Hepatocyte (in vitro differentiated cells): ENCODE measurements at regions not wholly inside any gene's neighbourhood (a gene's known extent, or its start where the extent isn't known, plus 50 kb on each side); places are given as distances from the start of the nearest gene placed in this dataset.

Experiments
- DNase-seq: peaks from one replicate; pipeline ENCODE4 v3.0.0-alpha.2; 2016; ENCODE audit warnings: low spot score
- H2AFZ ChIP-seq: fragments of 200-600 bp; sonication (generic); 2 replicates; pipeline ENCODE4 v1.6.0; 2016; ENCODE audit warnings: antibody characterized with exemption, mild to moderate bottlenecking
- H3K27ac ChIP-seq: fragments of 200-600 bp; sonication (generic); 2 replicates; pipeline ENCODE4 v1.5.1; 2016; ENCODE audit warnings: mild to moderate bottlenecking
- H3K27me3 ChIP-seq: fragments of 200-600 bp; sonication (generic); 2 replicates; pipeline ENCODE4 v1.6.1; 2016
- H3K36me3 ChIP-seq: fragments of 200-600 bp; sonication (generic); replicated peaks from 2 replicates; pipeline ENCODE4 v1.5.1; 2016; ENCODE audit warnings: low read depth; ENCODE audit not compliant: insufficient read depth
- H3K4me1 ChIP-seq: fragments of 200-600 bp; sonication (generic); 2 replicates; pipeline ENCODE4 v1.5.1; 2016; ENCODE audit warnings: mild to moderate bottlenecking, moderate library complexity; ENCODE audit not compliant: insufficient read depth
- H3K4me2 ChIP-seq: fragments of 200-600 bp; sonication (generic); 2 replicates; pipeline ENCODE4 v1.6.0; 2016
- H3K4me3 ChIP-seq: fragments of 200-600 bp; sonication (generic); 2 replicates; pipeline ENCODE4 v1.5.1; 2016; ENCODE audit warnings: mild to moderate bottlenecking
- H3K79me2 ChIP-seq: fragments of 200-600 bp; sonication (generic); 2 replicates; pipeline ENCODE4 v1.6.0; 2017; ENCODE audit warnings: mild to moderate bottlenecking
- H3K9me2 ChIP-seq: fragments of 200-600 bp; sonication (generic); replicated peaks from 2 replicates; pipeline ENCODE4 v1.6.0; 2017; ENCODE audit warnings: mild to moderate bottlenecking; ENCODE audit not compliant: insufficient read depth
- H3K9me3 ChIP-seq: fragments of 200-600 bp; sonication (generic); 2 replicates; pipeline ENCODE4 v1.5.1; 2016; ENCODE audit warnings: low read depth, mild to moderate bottlenecking
- H4K20me1 ChIP-seq: fragments of 200-600 bp; sonication (generic); 2 replicates; pipeline ENCODE4 v1.6.0; 2016; ENCODE audit warnings: mild to moderate bottlenecking; ENCODE audit not compliant: insufficient read depth, poor library complexity, severe bottlenecking
- EZH2 ChIP-seq: fragments of 200-600 bp; sonication (generic); IDR thresholded peaks from 2 replicates; pipeline ENCODE4 v1.6.1; 2016; ENCODE audit warnings: antibody characterized with exemption, mild to moderate bottlenecking, borderline replicate concordance
- EZH2phosphoT487 ChIP-seq: fragments of 200-600 bp; sonication (generic); IDR thresholded peaks from one replicate; pipeline ENCODE4 v1.6.1; 2018; ENCODE audit warnings: antibody characterized with exemption, mild to moderate bottlenecking, low read depth, moderate library complexity; ENCODE audit not compliant: unreplicated experiment, severe bottlenecking
- WGBS: methylation state at CpG from one replicate; pipeline ENCODE4 v1.1.6; 2016; ENCODE audit warnings: low lambda C conversion rate; ENCODE audit errors: missing lambda C conversion rate; 5-methylcytosine and 5-hydroxymethylcytosine counted together
- TF ChIP-seq, protein P1 (sequence below): fragments of 200-600 bp; sonication (generic); IDR thresholded peaks from 2 replicates; pipeline ENCODE4 v1.5.1; 2016; ENCODE audit warnings: antibody characterized with exemption, mild to moderate bottlenecking; ENCODE audit not compliant: poor library complexity

DNA sequence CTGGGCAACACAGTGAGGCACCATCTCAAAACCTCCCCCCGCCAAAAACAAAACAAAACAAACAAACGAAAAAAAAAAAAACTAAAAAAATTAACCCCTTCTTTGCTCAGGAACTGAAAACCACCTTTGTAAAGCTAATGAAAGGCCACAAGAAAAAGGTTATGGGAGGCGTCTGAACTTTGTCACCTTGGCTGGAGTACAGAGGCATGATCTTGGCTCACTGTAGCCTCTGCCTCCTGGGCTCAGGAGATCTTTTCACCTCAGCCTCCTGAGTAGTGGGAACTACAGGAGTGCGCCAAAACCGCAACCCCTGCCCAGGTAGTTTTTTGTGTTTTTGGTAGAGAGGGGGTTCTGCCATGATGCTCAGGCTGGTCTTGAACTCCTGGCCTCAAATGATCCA lies 337.9 kb downstream of the TBC1D32 start:
- H3K9me3 ChIP-seq: peaks cover 4% of the 10 kb centered on the region
- no peaks in the 10 kb centered on the region for H3K27me3 ChIP-seq
- H3K4me3 ChIP-seq: no peak overlapping the region
- no peaks in the 10 kb centered on the region for H3K4me1 ChIP-seq
- no peaks in the 10 kb centered on the region for H3K79me2 ChIP-seq
- no peaks in the 10 kb centered on the region for H3K36me3 ChIP-seq
- no peaks in the 10 kb centered on the region for H3K9me2 ChIP-seq
- no peak overlapping the region for H3K27ac ChIP-seq
- H2AFZ ChIP-seq: no peak overlapping the region
- TF ChIP-seq EZH2phosphoT487 (no peak), EZH2 (no peak)
- TF ChIP-seq, protein P1, sequence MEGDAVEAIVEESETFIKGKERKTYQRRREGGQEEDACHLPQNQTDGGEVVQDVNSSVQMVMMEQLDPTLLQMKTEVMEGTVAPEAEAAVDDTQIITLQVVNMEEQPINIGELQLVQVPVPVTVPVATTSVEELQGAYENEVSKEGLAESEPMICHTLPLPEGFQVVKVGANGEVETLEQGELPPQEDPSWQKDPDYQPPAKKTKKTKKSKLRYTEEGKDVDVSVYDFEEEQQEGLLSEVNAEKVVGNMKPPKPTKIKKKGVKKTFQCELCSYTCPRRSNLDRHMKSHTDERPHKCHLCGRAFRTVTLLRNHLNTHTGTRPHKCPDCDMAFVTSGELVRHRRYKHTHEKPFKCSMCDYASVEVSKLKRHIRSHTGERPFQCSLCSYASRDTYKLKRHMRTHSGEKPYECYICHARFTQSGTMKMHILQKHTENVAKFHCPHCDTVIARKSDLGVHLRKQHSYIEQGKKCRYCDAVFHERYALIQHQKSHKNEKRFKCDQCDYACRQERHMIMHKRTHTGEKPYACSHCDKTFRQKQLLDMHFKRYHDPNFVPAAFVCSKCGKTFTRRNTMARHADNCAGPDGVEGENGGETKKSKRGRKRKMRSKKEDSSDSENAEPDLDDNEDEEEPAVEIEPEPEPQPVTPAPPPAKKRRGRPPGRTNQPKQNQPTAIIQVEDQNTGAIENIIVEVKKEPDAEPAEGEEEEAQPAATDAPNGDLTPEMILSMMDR: no peak
- no peak overlapping the region for H3K4me2 ChIP-seq
- DNase-seq: no peak
- WGBS: 83% methylated on average over 5 of the region's 5 CpGs
- no peaks in the 10 kb centered on the region for H4K20me1 ChIP-seq

DNA sequence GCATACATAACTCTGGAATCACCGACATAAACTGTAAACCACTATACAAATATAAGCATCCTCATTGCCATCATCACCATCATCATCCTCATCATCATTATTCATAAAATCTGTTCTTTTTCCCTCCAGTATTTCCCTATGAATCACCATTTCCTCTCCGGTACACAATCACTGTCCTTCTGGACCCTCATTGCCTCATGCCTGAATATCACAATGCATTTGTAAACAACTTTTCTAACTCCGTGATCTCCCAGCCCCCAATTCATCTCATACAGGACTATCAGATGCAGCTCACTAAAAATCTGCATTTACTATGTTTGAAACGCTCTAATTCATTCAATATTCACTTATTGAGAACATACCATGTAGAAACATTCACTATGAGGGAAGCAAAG lies 339.7 kb downstream of the TBC1D32 start:
- H3K79me2 ChIP-seq: no peaks in the 10 kb centered on the region
- no peaks in the 10 kb centered on the region for H3K4me1 ChIP-seq
- H3K27ac ChIP-seq: no peak overlapping the region
- no peaks in the 10 kb centered on the region for H4K20me1 ChIP-seq
- no peak for TF ChIP-seq EZH2
- TF ChIP-seq, protein P1: no peak
- no peak for TF ChIP-seq EZH2phosphoT487
- H3K9me3 ChIP-seq: no peaks in the 10 kb centered on the region
- H3K4me3 ChIP-seq: no peak overlapping the region
- no peaks in the 10 kb centered on the region for H3K27me3 ChIP-seq
- DNase-seq: no peak
- no peaks in the 10 kb centered on the region for H3K36me3 ChIP-seq
- H3K9me2 ChIP-seq: no peaks in the 10 kb centered on the region
- H2AFZ ChIP-seq: no peak overlapping the region
- H3K4me2 ChIP-seq: no peak overlapping the region
- 83% methylated on average over 4 of the region's 4 CpGs for WGBS

DNA sequence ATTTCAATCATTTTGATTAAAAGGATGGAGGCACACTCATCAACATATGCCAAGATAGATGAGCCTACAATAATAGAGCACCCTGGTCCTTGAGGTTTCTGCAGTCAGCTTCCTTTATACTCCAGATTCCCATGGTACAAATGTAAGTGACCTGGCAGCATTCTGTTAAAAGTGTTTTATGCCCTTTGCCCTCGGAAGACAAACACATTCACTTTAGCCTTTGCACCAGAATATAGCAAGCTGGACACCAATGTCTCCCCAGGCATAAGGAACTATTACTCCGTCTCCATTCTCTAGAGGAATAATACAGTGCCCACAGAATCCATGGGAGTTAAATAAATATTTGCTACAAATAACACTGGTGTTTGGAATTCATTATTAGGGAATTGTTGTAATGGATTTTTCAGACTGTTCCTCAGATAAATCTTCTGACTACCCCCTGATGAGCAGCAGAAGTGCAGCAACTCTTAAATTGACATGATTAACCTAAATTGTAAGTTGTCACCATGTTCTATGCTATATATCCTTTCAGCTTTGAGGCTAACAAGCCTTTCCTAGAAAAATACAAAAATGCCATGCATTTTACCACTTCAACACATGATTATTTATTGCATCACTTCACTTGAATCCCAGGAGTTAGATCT lies 340.2 kb downstream of the TBC1D32 start:
- Histone ChIP-seq H3K4me2 (no peak overlapping the region), H3K79me2 (no peaks in the 10 kb centered on the region), H3K9me2 (no peaks in the 10 kb centered on the region), H3K36me3 (no peaks in the 10 kb centered on the region), H3K27ac (no peak overlapping the region), H4K20me1 (no peaks in the 10 kb centered on the region), H3K27me3 (no peaks in the 10 kb centered on the region), H2AFZ (no peak overlapping the region), H3K4me3 (no peak overlapping the region), H3K9me3 (no peaks in the 10 kb centered on the region), H3K4me1 (no peaks in the 10 kb centered on the region)
- TF ChIP-seq, protein P1: no peak
- DNase-seq: no peak
- WGBS: 75% methylated on average over 2 of the region's 2 CpGs

DNA sequence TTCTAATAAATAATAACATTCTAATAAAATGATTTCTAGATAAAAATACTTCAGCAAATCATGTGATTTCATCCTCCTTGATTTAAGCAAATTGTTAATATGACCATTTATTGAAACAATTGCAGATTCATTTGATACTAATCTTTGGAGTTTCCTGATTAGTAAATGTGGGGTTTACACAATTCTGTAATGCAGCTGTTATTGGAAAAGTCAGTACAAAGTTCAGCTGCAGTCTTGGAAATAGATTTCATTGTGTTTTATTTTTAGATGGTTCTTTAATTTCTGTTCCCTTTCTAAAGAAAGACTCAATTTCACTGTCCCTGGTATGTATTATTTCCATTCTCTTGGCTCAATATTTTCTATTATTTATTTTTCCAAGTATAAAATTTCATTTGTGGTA lies 342.0 kb downstream of the TBC1D32 start:
- Histone ChIP-seq H3K36me3 (no peaks in the 10 kb centered on the region), H3K27ac (no peak overlapping the region), H3K27me3 (no peaks in the 10 kb centered on the region), H3K4me1 (no peaks in the 10 kb centered on the region), H3K9me3 (no peaks in the 10 kb centered on the region), H3K4me2 (no peak overlapping the region), H4K20me1 (no peaks in the 10 kb centered on the region), H2AFZ (no peak overlapping the region), H3K9me2 (no peaks in the 10 kb centered on the region), H3K4me3 (no peak overlapping the region), H3K79me2 (no peaks in the 10 kb centered on the region)
- DNase-seq: no peak
- TF ChIP-seq EZH2 (no peak), EZH2phosphoT487 (no peak)
- TF ChIP-seq, protein P1: no peak
